ENCODE measurements at regions not wholly inside any gene's neighbourhood (a gene's known extent, or its start where the extent isn't known, plus 50 kb on each side); places are given as distances from the start of the nearest gene placed in this dataset.
"Not testable (repeated sequence)": the region's sequence is repeated elsewhere in the genome, so short reads cannot be mapped to it uniquely, and the experiment has no call there.

DNA sequence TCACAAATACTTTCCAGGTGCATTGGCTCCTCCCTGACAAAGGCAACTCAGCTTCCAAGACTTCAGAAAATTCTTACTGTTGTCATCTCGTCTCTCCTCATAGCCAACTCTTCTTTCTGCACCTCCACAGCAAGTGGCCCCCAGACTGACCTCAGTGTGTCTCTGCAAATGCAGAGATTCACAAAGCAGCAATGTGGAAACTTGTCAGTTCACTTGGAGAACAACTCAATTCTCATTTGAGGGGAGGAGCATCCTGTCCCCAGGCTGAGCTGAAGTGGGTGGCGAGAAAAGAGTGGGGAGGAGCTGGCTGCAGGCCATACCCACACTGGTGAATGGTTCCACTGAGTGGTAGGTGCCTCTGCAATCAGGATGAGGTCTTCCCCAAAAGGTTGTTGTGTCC, 248.7 kb upstream of the IL12A start:
- no peak for DNase-seq

DNA sequence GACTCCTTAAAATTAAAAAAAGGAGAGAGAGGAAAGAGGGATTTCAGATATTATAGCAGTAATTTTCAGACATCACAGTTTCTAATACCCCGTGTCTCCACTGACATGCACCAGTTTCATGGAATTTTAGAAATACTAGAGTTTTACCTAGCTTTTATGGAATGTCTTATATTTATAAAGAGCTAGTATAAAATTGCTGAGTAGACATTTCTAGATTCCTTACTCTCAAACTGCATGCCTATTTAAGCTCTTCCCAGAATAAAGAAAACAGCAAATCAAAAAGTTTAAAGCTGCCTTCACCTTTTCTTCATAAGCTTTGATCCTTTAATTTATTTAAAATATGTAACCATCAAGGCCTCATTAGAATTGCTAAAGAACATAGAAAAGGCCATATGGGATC, 247.4 kb upstream of the IL12A start:
- DNase-seq, result no peak

DNA sequence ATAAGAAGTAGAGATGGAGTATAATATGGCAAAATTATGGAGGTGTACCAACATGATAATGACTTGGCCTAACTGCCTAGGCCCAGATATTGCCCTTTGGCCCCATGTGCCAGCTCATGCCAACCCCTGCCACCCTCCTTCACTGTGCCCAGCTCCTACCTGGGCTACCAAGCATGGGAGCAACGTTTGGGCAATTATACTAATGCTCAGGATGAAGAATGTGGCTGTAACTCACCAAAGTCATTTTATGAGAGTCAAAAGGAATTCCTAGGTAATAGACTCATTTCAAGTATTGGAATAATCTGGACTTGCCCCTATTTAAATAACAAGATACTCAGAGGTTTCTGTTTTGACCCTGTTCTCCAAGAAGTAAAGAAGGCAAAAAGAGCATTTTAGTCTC, 240.2 kb upstream of the IL12A start:
- DNase-seq, result no peak

DNA sequence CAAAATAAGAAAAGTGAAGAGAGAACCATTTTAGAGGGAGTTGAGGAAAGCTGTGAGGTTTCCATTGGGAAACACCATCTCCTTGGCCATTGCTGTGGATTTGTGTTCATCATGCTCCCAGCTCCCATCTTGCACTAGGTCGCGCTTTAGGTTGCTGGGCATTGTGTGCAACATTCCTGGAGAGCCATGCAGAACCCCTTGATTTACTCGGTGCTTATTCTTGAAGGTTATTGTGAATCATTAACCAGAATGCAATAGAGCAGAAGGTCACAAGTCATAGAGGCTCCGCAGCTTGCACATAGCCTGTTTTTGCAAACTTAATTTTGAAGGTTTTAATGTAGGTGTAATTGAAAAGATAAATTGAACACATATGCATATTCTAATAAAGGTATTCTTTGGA, 239.2 kb upstream of the IL12A start:
- DNase-seq, result no peak

DNA sequence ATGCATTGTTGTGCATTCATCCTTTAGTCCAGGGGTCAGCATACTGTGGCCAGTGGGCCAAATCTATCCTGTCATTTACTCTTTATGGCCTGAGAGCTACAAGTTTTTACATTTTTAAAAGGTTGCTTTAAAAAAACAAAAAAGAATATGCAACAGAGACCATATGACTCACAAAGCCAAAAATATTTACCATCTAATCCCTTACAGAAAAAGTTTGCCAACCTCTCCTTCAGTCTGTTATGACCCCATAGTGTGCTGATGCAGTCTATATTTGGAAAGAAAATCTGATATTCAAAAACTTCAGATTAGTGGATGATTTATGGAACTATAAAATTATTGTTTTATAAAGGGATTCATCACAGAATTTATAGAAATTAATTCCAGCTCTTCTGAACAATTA, 237.5 kb upstream of the IL12A start:
- DNase-seq, result no peak

DNA sequence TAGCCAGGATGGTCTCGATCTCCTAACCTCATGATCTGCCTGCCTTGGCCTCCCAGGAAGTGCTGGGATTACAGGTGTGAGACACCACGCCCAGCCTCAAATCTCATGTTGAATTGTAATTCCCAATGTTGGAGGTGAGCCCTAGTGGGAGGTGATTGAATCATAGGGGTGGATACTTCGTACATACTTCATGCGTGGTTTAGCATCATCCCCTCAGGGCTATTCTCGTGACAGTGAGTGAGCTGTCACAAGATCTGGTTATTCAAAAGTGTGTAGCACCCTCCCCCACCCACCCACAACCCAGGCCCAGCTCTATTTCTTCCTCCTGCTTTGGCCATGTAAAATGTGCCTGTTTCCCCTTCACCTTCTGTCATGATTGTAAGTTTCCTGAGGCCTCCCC, 236.9 kb upstream of the IL12A start:
- no peak for DNase-seq

DNA sequence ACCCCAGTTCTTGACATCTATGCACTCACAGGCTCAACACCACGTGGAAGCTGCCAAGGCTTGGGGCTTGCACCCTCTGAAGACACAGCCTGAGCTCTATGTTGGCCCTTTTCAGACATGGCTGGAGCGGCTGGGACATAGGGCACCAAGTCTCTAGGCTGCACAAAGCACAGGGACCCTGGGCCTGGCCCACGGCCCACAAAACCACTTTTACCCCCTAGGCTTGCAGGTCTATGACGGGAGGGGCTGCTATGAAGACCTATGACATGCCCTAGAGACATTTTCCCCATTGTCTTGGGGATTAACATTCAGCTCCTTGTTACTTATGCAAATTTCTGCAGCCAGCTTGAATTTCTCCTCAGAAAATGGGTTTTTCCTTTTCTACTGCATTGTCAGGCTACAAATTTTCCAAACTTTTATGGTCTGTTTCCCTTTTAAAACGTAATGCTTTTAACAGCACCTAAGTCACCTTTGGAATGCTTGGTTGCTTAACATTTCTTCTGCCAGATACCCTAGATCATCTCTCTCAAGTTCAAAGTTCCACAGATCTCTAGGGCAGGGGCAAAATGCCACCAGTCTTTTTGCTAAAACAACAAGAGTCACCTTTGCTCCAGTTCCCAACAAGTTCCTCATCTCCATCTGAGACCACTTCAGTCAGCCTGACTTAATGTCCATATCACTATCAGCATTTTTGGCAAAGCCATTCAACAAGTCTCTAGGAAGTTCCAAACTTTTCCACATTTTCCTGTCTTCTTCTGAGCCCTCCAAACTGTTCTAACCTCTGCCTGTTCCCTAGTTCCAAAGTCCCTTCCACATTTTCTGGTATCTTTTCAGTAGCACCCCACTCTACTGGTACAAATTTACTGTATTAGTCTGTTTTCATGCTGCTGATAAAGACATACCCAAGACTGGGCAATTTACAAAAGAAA, 232.1 kb upstream of the IL12A start:
- DNase-seq, result not testable (repeated sequence)

DNA sequence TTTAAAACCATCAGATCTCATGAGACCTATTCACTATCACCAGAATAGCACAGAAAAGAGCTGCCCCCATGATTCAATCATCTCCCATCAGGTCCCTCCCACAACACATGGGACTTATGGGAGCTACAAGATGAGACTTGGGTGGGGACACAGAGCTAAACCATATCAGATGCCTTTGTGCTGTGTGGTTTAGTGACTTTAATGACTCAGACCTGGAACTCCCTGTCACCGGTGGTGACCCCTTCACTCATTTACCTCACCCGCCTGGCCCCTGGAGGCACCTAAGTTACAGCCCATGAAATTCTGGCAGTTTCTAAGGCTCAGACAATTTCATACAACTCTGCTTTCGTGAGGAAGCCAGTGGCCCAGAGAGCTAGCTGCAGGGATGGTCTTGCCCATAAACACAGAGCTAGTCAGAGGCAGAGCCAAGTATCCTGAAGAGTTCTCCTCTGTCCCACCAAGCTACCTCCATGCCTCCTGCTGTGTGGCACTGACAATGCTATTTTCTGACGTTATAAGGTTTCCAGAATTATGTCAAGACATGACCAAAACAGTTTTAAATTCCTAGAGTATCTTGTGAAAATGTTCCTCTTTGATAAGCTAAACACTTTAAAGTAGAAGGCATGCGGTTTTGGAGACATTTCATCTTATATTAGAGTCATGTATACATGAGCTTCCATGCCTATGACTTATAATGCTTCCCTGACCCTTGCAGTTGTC, 231.1 kb upstream of the IL12A start:
- no peak for DNase-seq

DNA sequence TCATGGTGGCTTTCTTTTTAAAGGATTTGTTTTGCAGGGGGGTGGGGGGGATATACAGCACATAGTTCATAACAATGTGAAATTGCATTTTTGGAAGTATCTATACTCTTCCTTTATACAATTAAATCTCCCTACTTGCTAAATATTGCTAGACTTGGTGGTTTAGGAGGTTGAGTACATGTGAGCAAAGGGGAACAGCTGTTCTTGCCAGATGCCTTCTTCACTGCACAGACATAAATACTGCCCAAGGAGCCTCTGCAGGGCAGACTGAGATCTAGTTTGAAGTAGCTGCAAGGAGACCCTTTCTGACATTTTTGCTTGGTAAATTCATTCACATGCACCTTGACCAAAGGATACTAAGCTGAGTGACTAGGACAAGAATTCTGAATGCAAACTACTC, 228.6 kb upstream of the IL12A start:
- no peak for DNase-seq

DNA sequence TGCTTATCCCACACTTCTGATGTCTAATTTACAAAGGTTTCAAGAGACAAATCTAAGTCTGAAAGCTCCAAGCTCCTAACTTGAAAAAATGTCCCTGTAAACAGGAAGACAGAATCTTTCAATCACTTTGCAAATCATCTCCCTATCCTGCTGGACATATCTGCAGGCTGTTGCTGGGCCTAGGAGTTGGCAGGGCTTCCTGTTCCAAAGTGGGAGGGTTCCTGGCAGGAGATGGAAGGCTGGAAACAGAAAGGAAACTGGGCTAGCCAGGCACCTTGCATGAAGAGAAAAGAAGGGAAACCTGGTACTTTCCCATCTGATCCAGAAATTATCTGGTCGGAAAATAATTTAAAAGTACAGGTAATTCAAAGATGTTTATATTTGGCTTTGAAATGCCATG, 227.3 kb upstream of the IL12A start:
- no peak for DNase-seq

DNA sequence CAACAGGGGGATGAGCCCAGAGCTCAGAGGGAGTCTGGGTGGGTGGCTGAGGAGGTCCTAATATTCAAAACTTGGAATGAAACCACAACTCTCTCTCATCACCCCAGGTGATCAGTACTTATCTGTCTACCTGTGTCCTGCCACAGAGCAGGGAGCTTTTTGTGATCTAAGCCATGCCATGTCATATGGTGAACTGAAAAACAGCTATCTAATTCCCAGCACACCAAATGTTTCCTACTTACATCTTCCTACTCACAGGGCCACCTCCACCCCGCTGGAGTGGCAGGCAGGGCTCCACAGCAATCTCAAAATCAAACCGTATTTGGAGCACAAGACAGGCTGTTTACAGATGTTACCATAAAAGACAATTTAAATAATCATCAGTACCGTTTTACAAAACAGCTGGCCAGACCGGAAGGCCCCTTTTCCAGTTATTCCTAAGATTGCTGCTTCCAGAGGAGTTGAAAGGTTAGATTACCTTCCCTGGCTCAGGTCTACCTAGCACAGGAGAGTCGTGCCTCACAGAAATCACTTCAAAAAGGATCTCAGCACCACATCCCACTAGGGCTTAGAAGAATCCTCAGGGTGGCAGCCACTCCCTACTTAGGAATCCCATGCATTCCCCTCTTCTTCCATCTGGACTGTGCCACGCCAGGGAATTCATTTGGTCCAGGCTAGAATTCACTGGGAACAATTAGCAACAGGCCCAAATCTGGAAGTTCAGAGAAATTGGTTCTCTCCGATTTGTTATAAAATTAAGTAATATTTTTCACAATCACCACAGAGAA, 226.6 kb upstream of the IL12A start:
- DNase-seq, result no peak

DNA sequence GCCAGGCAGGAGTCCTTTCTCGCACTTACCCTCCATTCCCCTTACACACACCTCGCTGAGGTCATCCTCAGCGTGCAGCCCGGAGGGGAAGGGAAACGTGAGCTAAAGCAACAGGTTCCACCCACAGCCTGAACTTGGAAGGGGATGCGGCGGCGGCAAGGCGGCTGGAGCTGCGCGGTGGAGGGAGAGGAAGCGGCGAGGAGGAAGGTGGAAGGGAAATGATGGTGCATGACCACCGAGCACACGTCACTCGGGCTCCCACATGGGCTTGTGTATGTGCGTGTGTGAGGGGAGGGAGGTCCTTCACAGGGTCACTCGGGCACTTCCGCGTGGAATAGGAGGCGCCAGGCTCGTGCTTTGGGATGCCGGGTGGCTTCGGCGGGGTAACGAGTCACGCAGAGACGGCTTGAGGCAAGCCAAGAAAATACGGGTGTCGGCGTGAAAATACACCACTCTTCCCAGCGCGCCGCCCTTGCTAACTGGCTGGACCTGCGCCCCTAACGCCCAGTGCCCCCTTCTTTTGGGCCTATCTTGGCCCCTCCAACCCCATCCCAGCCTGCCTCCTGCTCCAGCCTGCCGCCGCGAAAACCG, 225.5 kb upstream of the IL12A start:
- no peak for DNase-seq

DNA sequence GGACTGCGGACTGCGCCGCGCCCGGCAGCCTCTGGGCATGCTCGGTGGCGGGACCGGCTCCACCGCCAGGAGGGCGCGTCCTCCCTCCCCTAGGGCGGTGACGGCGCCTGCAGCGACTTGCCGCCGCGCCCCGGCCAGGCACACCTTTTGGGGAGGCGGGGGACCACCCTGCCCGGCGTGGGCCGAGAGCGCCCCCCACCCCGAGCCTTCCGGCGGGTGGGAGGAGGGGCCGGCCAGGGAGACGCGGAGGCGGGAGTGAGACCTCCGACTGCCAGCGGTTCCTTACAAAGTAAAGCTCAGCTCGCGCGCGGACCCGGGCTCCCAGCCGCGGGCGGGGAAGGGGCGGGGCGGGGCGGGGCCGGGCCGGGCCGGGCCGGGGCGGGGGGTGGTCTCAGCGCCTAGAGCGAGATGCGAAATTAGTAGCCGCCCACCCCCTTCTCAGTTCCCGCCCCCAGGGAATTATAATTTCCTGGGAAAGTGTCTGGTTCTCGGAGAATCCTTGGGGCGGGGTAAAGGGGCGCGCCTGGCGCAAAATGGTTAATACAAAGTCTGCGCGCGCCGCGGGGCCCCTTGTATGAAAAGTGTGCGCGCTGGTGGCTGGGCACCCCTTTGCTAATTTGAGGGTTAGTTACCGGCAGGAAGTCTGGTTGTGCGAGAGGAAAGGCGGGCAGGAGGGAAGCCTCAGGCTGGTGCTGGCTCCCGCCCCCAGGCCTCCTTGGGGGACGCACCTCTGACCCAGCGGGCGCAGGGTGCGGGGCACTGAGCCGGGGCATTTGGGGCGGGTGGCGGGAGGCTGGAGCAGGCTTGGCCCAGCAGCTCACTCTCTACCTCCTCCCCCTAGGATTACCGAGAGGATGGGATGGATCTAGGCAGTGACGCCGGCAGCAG, 224.8 kb upstream of the IL12A start:
- DNase-seq, result no peak

DNA sequence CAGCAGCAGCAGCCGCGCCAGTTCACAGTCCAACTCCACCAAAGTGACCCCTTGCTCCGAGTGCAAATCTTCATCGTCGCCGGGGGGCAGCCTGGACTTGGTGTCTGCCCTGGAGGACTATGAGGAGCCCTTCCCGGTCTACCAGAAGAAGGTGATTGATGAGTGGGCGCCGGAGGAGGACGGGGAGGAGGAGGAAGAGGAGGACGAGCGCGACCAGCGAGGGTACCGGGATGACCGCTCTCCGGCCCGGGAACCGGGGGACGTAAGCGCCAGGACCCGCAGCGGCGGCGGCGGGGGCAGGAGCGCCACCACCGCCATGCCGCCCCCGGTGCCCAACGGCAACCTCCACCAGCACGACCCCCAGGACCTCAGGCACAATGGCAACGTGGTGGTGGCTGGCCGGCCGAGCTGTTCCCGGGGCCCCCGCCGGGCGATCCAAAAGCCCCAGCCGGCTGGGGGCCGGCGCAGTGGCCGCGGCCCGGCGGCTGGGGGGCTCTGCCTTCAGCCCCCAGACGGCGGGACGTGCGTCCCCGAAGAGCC, 224.1 kb upstream of the IL12A start:
- no peak for DNase-seq

DNA sequence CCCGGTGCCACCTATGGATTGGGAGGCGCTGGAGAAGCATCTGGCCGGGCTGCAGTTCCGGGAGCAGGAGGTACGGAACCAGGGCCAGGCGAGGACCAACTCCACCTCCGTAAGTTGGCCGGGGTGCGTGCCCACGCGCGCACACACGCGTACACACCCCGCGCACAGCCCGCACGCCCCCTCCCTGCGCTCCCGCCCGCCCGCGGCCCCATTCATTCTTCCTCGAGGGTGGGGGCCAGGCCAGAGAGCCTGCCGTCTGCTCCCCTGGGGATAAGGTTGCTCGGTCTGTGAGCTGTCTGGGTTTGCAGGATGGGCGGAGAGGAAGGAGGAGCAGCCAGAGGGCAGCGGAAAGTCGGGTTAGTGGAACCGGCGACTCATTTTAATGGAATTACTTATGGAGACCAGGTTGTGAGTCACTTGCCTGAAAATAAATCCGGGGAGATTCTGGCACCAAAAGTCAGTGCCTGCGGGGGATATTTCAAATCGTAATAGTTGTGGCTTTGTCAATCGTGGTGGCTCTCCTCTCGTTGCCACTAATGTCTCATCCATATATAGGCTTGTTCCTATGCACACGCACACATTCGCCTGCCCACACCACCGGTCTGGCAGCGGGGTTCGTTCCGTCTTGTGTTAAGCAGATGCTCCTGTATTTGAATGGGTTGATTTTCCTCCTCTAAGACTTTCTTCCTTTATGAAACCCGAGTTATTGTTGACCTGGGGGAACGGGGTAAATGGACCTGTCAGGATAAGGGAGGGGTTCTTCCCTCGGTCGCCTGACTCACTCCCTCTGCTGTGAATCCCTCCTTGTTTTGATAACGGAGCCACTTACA, 223.4 kb upstream of the IL12A start:
- no peak for DNase-seq

DNA sequence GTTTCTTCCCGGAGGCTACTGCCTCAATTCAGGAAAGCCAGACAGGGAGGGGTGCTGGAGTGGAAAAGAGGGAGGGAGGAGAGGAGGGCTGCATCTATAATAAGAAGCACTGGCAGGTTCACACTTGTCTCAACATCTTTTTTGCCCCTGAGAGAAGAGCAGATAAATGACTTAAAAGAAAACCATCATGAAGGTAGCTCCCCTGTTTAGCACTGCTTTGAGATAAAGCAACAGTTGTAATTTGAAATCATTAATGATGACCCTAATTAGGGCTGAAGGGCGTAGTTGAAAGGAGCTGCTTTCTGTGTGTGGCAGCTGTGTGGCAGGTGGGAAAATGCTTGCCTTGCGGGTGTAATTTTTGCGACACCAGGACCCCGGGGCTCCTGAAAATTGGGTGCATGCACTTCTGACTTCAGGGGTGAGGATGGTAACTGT, 222.8 kb upstream of the IL12A start:
- no peak for DNase-seq

DNA sequence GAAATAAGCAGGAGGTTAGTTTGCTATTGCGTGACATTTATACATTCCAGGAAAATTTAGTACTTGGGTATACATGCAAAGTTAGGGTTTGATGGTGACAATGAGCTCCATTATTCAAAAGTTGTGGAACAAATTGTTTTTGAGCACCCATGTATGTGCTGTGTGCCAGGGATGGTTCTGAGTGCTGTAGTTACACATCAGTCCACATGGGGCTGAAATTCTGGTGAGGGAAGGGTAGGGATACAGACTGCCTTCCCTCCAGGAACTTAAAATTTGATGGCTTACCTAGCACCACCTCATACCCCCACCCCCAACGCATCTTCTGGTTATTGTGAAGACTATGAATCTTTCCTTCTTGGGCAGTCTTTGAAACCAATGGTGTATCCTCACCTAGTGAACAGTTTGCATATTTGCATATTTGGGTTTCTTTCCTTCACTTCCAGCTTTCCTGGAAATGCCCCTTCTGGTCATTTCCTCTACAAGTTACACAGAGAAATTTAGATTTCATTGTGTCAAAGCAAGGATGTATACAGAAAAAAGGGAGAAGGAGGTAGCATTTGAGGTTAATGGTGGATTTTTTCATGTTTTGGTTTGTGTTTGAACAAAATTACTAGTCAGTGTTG, 222.0 kb upstream of the IL12A start:
- DNase-seq, result no peak

DNA sequence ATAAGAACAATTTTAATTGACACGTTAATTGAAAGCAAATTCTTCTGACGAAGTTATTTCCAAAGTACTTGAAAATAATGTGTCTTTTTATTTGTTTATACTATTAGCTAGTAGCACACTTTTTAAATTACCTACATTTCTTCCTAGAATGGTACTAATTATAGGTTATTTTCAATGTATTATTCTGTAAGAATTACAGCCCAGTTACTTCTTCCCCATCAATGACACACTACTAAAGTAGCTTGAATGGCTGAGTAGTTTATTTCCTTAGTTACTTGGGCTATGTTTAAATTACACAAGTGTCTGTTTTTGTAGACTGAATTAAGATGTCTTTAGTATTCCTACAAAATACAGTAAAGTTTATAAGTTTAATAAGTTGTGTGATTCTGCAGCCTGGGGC, 217.6 kb upstream of the IL12A start:
- DNase-seq, result no peak

DNA sequence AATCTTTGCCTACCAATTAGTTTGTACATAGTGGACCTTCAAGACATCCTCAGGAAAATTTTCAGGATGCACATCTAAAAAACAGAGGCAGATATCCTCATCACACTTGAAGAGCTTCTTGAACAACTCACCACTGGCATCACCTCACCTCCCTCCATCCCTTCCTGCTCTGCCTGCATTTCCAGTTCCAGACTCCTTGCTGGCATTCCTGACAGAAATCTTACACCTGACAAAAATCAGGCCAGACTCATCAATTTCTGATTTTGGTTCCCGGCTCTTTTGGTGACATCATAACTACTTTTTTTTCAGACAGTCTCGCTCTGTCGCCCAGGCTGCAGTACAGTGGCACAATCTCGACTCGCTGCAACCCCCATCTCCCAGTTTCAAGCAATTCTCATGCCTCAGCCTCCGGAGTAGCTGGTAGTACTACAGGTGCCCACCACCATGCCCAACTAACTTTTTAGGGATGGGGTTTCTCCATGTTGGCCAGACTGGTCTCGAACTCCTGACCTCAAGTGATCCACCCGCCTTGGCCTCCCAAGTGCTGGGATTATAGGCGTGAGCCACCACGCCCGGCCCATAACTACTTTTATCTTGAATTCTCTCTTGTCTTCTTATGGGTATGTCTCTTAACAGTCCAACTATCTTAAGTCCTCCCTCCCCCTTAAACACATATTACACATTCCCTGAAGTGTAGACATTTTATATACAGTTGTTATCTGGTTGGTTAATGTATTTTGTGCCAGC, 216.6 kb upstream of the IL12A start:
- no peak for DNase-seq

DNA sequence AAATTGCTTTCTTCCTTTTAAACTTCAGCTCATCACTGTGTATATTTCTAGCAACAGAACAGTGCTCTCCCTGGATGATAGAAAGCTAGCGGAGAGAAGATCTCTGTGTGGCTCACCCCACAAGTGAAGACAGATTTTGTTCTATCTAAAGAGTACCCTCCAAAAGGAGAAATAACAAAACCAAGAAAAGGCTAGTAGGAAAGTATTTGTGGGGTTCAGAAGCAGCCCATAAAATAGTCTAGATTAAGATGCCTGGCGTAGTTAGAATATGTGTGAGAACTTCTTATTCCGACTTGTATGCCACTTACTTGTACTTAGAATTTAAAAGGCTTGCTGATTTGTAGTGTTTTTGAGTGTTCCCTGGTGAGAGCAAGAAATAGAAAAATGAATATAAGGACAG, 214.9 kb upstream of the IL12A start:
- DNase-seq, result no peak

Data from NCI-H1694 treated with DMSO at 0.1 percent for 48 hours (cell line).